ENCODE measurements at regions not wholly inside any gene's neighbourhood (a gene's known extent, or its start where the extent isn't known, plus 50 kb on each side); places are given as distances from the start of the nearest gene placed in this dataset.
"Not testable (repeated sequence)": the region's sequence is repeated elsewhere in the genome, so short reads cannot be mapped to it uniquely, and the experiment has no call there.

- Mint-ChIP-seq H3K27me3 (ENCODE audit: unreplicated experiment) (peaks cover 4% of the 10 kb centered on the region), H3K4me3 (ENCODE audit: unreplicated experiment) (peak overlapping the region; percentile 76), H3K36me3 (ENCODE audit: low read depth, unreplicated experiment) (no peaks in the 10 kb centered on the region), H3K4me1 (ENCODE audit: unreplicated experiment) (peaks cover 26% of the 10 kb centered on the region), H3K9me3 (ENCODE audit: unreplicated experiment) (no peaks in the 10 kb centered on the region), H3K27ac (ENCODE audit: unreplicated experiment) (peak overlapping the region; percentile 93)
- TF ChIP-seq, protein P1, sequence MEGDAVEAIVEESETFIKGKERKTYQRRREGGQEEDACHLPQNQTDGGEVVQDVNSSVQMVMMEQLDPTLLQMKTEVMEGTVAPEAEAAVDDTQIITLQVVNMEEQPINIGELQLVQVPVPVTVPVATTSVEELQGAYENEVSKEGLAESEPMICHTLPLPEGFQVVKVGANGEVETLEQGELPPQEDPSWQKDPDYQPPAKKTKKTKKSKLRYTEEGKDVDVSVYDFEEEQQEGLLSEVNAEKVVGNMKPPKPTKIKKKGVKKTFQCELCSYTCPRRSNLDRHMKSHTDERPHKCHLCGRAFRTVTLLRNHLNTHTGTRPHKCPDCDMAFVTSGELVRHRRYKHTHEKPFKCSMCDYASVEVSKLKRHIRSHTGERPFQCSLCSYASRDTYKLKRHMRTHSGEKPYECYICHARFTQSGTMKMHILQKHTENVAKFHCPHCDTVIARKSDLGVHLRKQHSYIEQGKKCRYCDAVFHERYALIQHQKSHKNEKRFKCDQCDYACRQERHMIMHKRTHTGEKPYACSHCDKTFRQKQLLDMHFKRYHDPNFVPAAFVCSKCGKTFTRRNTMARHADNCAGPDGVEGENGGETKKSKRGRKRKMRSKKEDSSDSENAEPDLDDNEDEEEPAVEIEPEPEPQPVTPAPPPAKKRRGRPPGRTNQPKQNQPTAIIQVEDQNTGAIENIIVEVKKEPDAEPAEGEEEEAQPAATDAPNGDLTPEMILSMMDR (IDR thresholded peaks at IDR 0.05; ENCODE audit: unreplicated experiment), result no peak
- no peak for DNase-seq (ENCODE audit: low spot score)
Measured at GRCh38 chr5:25441810-25442209, 797.0 kb upstream of the CDH10 start.

DNA sequence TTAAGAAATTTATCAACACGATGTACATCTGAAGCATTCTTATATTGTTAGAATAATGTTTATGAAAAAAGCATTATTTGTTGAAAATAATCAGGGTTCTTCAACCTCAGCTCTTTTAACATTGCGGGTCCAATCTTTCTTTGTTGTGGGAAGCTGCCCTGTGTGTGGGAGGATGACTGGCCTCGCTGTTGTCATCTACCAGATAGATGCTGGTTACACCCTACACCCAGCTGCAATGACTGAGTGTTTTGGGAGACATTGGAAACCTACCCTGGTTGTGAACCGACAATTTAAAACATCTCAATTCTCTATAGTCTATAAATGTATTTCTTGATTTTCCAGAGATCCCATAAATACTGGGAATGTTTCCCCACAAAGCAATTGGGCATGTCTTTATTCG, 794.2 kb upstream of the CDH10 start:
- no peaks in the 10 kb centered on the region for H3K9me3 Mint-ChIP-seq (ENCODE audit: unreplicated experiment)
- TF ChIP-seq, protein P1 (IDR thresholded peaks at IDR 0.05; ENCODE audit: unreplicated experiment), result no peak
- H3K4me1 Mint-ChIP-seq (ENCODE audit: unreplicated experiment), result peaks cover 19% of the 10 kb centered on the region
- no peak overlapping the region for H3K4me3 Mint-ChIP-seq (ENCODE audit: unreplicated experiment)
- peaks cover 2% of the 10 kb centered on the region for H3K36me3 Mint-ChIP-seq (ENCODE audit: low read depth, unreplicated experiment)
- H3K27ac Mint-ChIP-seq (ENCODE audit: unreplicated experiment), result peak overlapping the region; percentile 34
- no peaks in the 10 kb centered on the region for H3K27me3 Mint-ChIP-seq (ENCODE audit: unreplicated experiment)
- DNase-seq (ENCODE audit: low spot score), result no peak

- not testable (repeated sequence) for H3K36me3 Mint-ChIP-seq (ENCODE audit: low read depth, unreplicated experiment); H3K9me3 Mint-ChIP-seq (ENCODE audit: unreplicated experiment); H3K27ac Mint-ChIP-seq (ENCODE audit: unreplicated experiment); H3K27me3 Mint-ChIP-seq (ENCODE audit: unreplicated experiment); H3K4me3 Mint-ChIP-seq (ENCODE audit: unreplicated experiment); DNase-seq (ENCODE audit: low spot score)
- H3K4me1 Mint-ChIP-seq (ENCODE audit: unreplicated experiment), result peaks cover 19% of the 10 kb centered on the region
Measured at GRCh38 chr5:25438375-25438774, 793.6 kb upstream of the CDH10 start.

DNA sequence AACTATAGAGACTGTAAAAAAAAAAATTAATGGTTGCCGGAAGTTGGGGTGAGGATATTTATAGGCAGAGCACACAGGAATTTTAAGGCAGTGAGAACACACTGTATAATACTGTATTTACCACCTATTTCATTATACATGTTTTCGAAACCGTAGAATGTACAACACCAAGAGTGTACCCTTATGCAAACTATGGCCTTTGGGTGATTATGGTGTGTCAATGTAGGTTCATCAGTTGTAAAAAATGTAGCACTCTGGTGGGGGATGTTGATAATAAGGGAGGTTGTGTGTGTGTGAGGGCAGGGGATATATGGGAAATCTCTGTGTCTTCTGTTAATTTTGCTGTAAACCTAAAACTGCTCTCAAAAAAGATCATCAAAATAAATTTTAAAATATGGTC, 791.7 kb upstream of the CDH10 start:
- peaks cover 11% of the 10 kb centered on the region for H3K4me1 Mint-ChIP-seq (ENCODE audit: unreplicated experiment)
- H3K4me3 Mint-ChIP-seq (ENCODE audit: unreplicated experiment), result no peak overlapping the region
- peaks cover 4% of the 10 kb centered on the region for H3K36me3 Mint-ChIP-seq (ENCODE audit: low read depth, unreplicated experiment)
- no peaks in the 10 kb centered on the region for H3K27me3 Mint-ChIP-seq (ENCODE audit: unreplicated experiment)
- peak overlapping the region; percentile 33 for H3K27ac Mint-ChIP-seq (ENCODE audit: unreplicated experiment)
- H3K9me3 Mint-ChIP-seq (ENCODE audit: unreplicated experiment), result no peaks in the 10 kb centered on the region
- TF ChIP-seq, protein P1 (IDR thresholded peaks at IDR 0.05; ENCODE audit: unreplicated experiment), result no peak
- DNase-seq (ENCODE audit: low spot score), result no peak

DNA sequence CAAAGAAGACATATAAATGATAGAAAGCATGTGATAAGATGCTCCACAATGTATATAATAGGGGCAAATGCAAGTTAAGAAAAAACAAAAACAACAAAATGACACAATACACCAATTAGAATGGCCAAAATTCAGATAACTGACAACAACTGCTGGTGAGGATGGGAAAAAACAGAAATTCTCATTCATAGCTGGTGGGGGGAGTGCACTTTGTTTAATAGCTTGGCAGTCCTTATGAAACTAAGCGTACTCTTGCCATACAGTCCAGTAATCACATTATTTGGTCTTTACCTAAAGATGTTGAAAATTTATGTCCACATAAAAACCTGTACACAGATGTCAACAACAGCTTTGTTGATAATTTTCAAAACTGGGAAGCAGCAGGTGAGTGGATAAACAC, 791.1 kb upstream of the CDH10 start:
- Mint-ChIP-seq H3K9me3 (ENCODE audit: unreplicated experiment) (no peaks in the 10 kb centered on the region), H3K27ac (ENCODE audit: unreplicated experiment) (peak overlapping the region; percentile 3), H3K4me1 (ENCODE audit: unreplicated experiment) (peaks cover 7% of the 10 kb centered on the region), H3K27me3 (ENCODE audit: unreplicated experiment) (no peaks in the 10 kb centered on the region), H3K36me3 (ENCODE audit: low read depth, unreplicated experiment) (peaks cover 4% of the 10 kb centered on the region), H3K4me3 (ENCODE audit: unreplicated experiment) (no peak overlapping the region)
- TF ChIP-seq, protein P1 (IDR thresholded peaks at IDR 0.05; ENCODE audit: unreplicated experiment), result no peak
- DNase-seq (ENCODE audit: low spot score), result no peak

DNA sequence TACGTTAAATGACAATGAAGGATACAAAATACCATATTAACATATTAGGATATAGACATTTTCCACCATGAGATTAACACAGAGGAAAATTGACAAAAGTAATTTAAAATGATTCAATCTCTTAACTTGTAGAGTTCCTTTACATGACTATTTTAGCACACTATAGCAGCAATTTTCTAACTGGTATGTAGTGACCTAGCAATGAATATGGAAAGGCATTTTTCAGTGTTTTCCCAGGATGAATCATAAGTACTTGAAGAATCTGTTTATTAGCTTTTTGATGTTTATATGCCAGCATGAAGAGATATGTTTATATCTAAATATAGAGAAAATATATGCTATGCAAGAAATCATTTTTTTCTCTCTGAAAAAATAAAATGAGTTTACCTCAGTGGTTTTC, 782.5 kb upstream of the CDH10 start:
- Mint-ChIP-seq H3K4me3 (ENCODE audit: unreplicated experiment) (no peak overlapping the region), H3K36me3 (ENCODE audit: low read depth, unreplicated experiment) (no peaks in the 10 kb centered on the region), H3K9me3 (ENCODE audit: unreplicated experiment) (no peaks in the 10 kb centered on the region), H3K4me1 (ENCODE audit: unreplicated experiment) (no peaks in the 10 kb centered on the region), H3K27ac (ENCODE audit: unreplicated experiment) (no peak overlapping the region), H3K27me3 (ENCODE audit: unreplicated experiment) (no peaks in the 10 kb centered on the region)
- no peak for DNase-seq (ENCODE audit: low spot score)
- TF ChIP-seq, protein P1 (IDR thresholded peaks at IDR 0.05; ENCODE audit: unreplicated experiment), result no peak
